OCI-LY7 (cell line): ENCODE measurements at regions not wholly inside any gene's neighbourhood (a gene's known extent, or its start where the extent isn't known, plus 50 kb on each side); places are given as distances from the start of the nearest gene placed in this dataset.

Experiments used
- CTCF ChIP-seq: fragments of 200-600 bp; sonication (generic); conservative IDR thresholded peaks from 2 replicates; pipeline ENCODE4 v1.5.1; 2014; ENCODE audit warnings: mild to moderate bottlenecking, antibody characterized with exemption, low read length, moderate library complexity, mixed read lengths
- EZH2phosphoT487 ChIP-seq: fragments of 200-600 bp; sonication (generic); IDR thresholded peaks from 2 replicates; pipeline ENCODE4 v1.6.1; 2018; ENCODE audit warnings: low read depth, borderline replicate concordance, mild to moderate bottlenecking, mixed run types, antibody characterized with exemption, low read length, moderate library complexity, mixed read lengths

DNA sequence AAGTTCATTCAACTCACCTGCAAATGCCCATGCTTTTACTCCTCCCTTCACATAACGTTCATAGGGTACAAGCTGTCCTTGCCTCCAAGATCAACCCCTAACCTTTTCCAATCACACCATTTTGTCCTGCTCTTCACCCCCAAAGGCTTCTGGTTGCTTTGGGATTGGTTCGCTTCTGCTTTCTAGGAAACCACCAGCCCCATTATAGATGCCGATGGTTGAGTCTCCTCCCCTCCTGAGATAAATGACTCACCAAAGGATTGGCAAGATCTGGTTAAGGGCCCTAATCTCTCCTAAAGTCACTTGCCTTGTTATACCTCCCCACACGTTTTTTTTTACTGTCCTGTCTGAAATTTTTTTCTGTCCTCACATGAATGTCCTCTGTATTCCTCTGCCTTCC is 311.4 kb downstream of the HACE1 start:
- TF ChIP-seq CTCF (no peak), EZH2phosphoT487 (no peak)
